HG03025 (cell line): ENCODE measurements at regions not wholly inside any gene's neighbourhood (a gene's known extent, or its start where the extent isn't known, plus 50 kb on each side); places are given as distances from the start of the nearest gene placed in this dataset.
"Not testable (repeated sequence)": the region's sequence is repeated elsewhere in the genome, so short reads cannot be mapped to it uniquely, and the experiment has no call there.

Source experiments
- ATAC-seq: cut with Tn5 transposase; IDR thresholded peaks from one replicate; pipeline ENCODE4 v1.9.1; 2021; ENCODE audit warnings: mild to moderate bottlenecking, moderate library complexity; ENCODE audit not compliant: unreplicated experiment, low FRiP score

GRCh38 chr5:8689773-8690172 lies 820.8 kb downstream of the MTRR start:
- ATAC-seq, result no peak

GRCh38 chr5:8691221-8691620 lies 822.3 kb downstream of the MTRR start:
- no peak for ATAC-seq

- no peak for ATAC-seq
These were observed 824.4 kb downstream of the MTRR start for GRCh38 chr5:8693341-8693844.

GRCh38 chr5:8694545-8694944 lies 825.6 kb downstream of the MTRR start:
- no peak for ATAC-seq

- ATAC-seq, result no peak
These were observed 827.2 kb downstream of the MTRR start for GRCh38 chr5:8695902-8696845.

GRCh38 chr5:8700222-8700621 lies 831.3 kb downstream of the MTRR start:
- ATAC-seq, result no peak

GRCh38 chr5:8700671-8701070 lies 831.7 kb downstream of the MTRR start:
- ATAC-seq, result no peak

DNA sequence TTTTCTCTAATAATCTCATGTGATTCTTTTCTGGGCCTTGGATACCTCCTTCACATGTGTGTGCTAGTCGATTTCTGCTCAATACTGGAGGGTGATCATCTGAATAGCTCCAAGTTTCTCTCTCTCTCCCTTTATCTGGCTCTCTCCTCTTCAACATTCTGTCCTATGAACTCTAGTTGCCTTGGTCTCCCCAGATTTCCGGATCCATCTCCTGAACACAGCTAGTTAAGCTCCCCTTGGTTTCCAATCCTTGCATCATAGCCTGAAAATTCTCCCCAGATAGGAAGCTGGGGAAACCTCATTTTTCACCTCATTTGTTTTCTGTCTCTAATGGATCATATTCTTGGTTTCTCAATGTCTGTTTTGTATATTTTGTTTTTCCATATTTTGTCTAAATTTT lies 832.3 kb downstream of the MTRR start:
- no peak for ATAC-seq

GRCh38 chr5:8710426-8710930 lies 835.4 kb downstream of the SEMA5A start:
- ATAC-seq, result no peak

- no peak for ATAC-seq
These were observed 831.7 kb downstream of the SEMA5A start for GRCh38 chr5:8714198-8714597.

DNA sequence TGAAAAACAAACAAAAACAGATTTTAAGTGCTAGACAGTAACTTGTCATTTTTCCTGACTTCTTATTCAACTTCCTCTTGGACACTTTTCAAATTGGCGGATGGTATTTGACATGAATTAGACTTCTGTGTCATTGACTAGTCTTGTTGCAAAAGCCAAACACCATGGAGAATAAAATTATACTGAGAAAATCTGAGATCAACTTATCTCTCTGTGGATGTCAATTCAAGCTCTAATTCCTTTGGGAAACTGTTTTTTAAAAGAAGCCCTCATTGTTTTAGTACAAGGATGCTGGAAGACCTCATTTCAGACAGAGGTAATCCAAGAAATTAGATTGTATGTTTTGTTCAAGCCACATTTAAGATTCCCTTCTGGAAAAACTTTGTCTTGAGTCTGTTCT lies 831.0 kb downstream of the SEMA5A start:
- ATAC-seq, result no peak

DNA sequence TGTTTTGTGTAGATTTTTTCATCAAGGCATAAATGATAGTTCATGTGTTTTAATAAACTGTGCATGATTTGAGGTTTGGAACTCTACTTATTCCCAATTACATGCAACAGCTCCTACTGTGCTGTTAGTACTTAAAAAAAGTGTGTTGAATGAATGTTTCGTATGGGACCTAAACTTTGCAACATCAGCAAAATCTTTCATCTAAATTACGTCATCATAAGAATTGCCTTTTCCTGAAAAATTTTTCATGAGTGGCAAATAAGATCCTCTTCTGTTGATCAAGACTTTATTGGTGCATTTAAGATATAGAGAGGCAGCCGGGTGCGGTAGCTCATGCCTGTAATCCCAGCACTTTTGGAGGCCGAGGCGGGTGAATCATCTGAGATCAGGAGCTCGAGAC lies 826.1 kb downstream of the SEMA5A start:
- ATAC-seq, result no peak

DNA sequence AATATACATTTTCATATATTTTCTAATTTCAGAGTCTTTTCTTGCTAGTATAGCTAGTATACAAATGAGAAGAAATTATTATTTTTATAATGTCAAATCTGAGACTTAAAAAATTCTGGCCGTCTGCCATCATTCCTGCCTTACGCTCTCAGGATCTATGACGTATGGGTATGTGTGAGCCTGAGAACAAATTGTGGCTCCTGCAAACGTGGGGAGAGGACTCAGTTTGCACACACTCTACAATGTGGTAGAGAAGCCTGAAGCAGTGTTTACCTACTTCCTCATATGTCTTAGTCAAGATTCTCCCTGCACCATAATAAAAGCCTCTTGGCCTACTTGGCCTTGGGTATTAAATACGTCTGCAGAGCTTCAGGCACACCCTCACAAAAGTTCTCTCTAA lies 825.4 kb downstream of the SEMA5A start:
- ATAC-seq, result no peak

GRCh38 chr5:8721536-8721935 lies 824.3 kb downstream of the SEMA5A start:
- ATAC-seq, result no peak

GRCh38 chr5:8726383-8727036 lies 819.4 kb downstream of the SEMA5A start:
- ATAC-seq, result no peak

DNA sequence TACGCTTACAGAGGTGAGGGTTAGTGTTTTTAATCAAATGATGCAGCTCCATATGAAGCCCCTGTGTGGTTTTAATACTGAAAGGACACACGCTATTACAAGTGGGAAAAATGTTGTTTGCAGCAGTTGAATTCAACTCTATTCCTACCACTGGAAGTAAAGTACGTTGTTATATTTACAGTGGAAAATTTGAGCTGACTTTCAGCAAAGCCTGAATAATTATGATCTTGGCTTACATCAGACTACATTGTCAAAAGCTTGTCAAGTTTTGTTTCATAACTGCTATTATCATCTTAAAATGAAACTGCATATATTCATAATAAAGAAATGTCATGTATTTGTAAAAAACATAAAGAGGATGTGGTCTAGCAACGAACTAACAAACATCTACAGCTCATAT lies 818.5 kb downstream of the SEMA5A start:
- no peak for ATAC-seq

DNA sequence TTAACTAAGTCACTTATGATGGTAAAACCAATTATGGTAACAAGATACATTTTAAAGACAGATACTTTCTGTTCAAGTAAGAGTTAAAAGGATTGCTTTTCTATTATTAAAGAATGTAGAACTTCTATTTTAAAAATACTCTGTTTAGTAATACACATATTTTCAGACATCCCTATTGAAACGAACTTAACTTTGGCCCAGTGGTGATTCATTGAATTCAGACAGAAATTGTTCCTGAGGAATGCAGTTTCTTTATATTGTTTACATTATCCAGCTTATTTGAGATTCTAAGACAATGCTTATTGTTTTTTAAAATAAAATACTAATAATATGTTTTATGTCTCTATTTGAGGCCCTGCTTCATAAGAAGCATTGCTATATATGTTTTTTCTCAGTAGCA lies 816.4 kb downstream of the SEMA5A start:
- ATAC-seq, result no peak

DNA sequence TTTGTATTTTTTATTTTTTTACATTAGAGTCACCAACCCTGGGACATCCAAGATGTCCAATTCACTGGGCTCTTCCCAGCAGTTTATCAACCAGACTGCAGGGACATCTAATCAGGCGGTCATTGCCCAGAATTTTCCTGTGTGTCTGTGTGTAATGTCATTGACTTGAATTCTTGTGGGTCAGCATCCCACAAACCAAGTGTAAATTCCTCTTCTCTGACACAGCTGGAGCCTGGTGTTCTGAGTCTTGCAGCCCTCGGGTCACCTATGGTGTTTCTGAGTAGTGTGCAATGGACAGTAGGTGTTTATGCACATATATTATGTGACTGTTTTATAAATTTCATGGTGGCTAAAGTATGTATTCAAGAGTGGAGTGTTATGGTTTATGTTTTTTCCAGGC lies 815.7 kb downstream of the SEMA5A start:
- no peak for ATAC-seq

GRCh38 chr5:8731110-8731509 lies 814.8 kb downstream of the SEMA5A start:
- ATAC-seq, result not testable (repeated sequence)

DNA sequence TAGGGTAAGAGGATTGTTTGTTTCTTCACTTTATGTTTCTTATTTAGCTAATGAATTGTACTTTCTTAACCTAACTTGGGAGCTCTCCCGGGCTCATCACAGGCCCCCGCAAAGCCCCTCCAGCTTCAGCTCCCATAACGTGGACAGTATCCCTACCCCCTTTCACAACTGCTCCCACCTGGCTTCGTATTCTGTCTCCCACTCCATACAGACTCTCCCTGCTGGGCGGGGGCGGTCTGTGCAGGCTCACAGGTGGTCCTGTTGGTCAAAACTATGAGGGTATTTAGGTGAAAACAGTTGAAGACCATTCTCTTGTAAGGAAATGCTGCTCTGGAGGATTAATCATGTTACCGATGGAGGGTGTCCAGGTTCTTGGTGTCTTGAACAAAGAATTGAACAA lies 805.3 kb downstream of the SEMA5A start:
- ATAC-seq, result no peak

DNA sequence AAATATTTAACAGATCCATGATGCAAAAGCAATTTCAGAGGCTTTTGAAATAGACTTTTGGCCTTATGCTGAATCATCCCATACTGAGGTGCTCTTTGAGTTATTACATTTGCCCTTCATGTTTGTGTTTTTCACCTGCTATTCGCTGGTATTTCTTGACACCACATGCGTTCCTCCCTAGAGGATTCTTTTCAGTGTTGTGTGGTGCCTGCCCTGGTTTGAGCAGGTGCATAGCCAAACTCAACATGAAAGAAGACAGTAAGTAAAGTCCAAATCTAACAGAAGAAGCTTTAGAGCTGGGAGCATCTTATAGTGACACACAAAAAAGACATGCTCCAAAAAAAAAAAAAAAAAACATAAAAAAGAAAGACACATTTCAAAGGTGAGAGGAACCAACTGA lies 796.3 kb downstream of the SEMA5A start:
- no peak for ATAC-seq

DNA sequence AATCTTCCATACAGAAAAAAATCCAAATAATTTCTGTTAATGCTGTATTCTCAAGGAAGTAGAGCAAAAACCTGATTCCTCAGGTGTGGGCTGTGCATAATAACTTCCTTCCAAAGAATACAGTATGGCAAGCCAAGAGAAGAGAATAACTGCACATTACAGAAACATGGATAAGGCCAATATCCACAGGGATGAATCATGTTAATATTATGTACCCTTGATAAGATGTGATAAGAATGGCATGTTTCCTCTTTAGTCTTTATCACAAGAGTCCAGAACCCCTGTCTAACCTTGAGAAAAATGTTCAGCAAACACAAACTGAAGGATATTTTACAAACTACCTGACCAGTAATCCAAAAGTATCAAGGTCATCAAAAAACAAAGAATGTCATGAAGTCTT lies 795.8 kb downstream of the SEMA5A start:
- no peak for ATAC-seq
